ENCODE measurements at regions not wholly inside any gene's neighbourhood (a gene's known extent, or its start where the extent isn't known, plus 50 kb on each side); places are given as distances from the start of the nearest gene placed in this dataset.
A peak's percentile ranks its signal among the peaks of the same experiment; 100 is the strongest.

GRCh38 chr2:11093467-11093866, 61.8 kb upstream of the SLC66A3 start:
- no peak for TF ChIP-seq CTCF (IDR thresholded peaks at IDR 0.05; ENCODE audit: poor library complexity, severe bottlenecking)
- Histone ChIP-seq H3K4me1 (ENCODE audit: insufficient read depth, poor library complexity, severe bottlenecking) (no peaks in the 10 kb centered on the region), H3K36me3 (ENCODE audit: low read depth) (no peaks in the 10 kb centered on the region), H3K27me3 (ENCODE audit: insufficient read depth, poor library complexity, severe bottlenecking) (no peaks in the 10 kb centered on the region), H3K27ac (ENCODE audit: poor library complexity, severe bottlenecking) (no peak overlapping the region), H3K9me3 (ENCODE audit: severe bottlenecking) (no peaks in the 10 kb centered on the region), H3K4me3 (ENCODE audit: severe bottlenecking) (no peak overlapping the region)
- ATAC-seq (ENCODE audit: low read depth) (no peak), DNase-seq (ENCODE audit: low spot score) (no peak)

GRCh38 chr2:11094021-11094810, 61.1 kb upstream of the SLC66A3 start:
- no peak overlapping the region for H3K27ac ChIP-seq (ENCODE audit: poor library complexity, severe bottlenecking)
- no peak for TF ChIP-seq CTCF (IDR thresholded peaks at IDR 0.05; ENCODE audit: poor library complexity, severe bottlenecking)
- no peak for ATAC-seq (ENCODE audit: low read depth)

GRCh38 chr2:11096591-11096990, 58.7 kb upstream of the SLC66A3 start:
- no peaks in the 10 kb centered on the region for H3K9me3 ChIP-seq (ENCODE audit: severe bottlenecking)
- H3K27ac ChIP-seq (ENCODE audit: poor library complexity, severe bottlenecking) = no peak overlapping the region
- no peak for DNase-seq (ENCODE audit: low spot score)
- no peaks in the 10 kb centered on the region for H3K36me3 ChIP-seq (ENCODE audit: low read depth)
- no peak overlapping the region for H3K4me3 ChIP-seq (ENCODE audit: severe bottlenecking)
- no peaks in the 10 kb centered on the region for H3K4me1 ChIP-seq (ENCODE audit: insufficient read depth, poor library complexity, severe bottlenecking)
- ATAC-seq (ENCODE audit: low read depth) = no peak
- H3K27me3 ChIP-seq (ENCODE audit: insufficient read depth, poor library complexity, severe bottlenecking) = no peaks in the 10 kb centered on the region
- no peak for TF ChIP-seq CTCF (IDR thresholded peaks at IDR 0.05; ENCODE audit: poor library complexity, severe bottlenecking)

More at GRCh38 chr2:11094021-11094810, 61.1 kb upstream of the SLC66A3 start:
- H3K4me3 ChIP-seq (ENCODE audit: severe bottlenecking) = no peak overlapping the region
- no peaks in the 10 kb centered on the region for H3K27me3 ChIP-seq (ENCODE audit: insufficient read depth, poor library complexity, severe bottlenecking)
- no peaks in the 10 kb centered on the region for H3K9me3 ChIP-seq (ENCODE audit: severe bottlenecking)
- H3K36me3 ChIP-seq (ENCODE audit: low read depth) = no peaks in the 10 kb centered on the region
- DNase-seq (ENCODE audit: low spot score) = no peak
- H3K4me1 ChIP-seq (ENCODE audit: insufficient read depth, poor library complexity, severe bottlenecking) = no peaks in the 10 kb centered on the region

- TF ChIP-seq CTCF (IDR thresholded peaks at IDR 0.05; ENCODE audit: poor library complexity, severe bottlenecking) = no peak
- Histone ChIP-seq H3K27ac (ENCODE audit: poor library complexity, severe bottlenecking) (no peak overlapping the region), H3K36me3 (ENCODE audit: low read depth) (no peaks in the 10 kb centered on the region), H3K9me3 (ENCODE audit: severe bottlenecking) (no peaks in the 10 kb centered on the region), H3K4me1 (ENCODE audit: insufficient read depth, poor library complexity, severe bottlenecking) (no peaks in the 10 kb centered on the region), H3K27me3 (ENCODE audit: insufficient read depth, poor library complexity, severe bottlenecking) (no peaks in the 10 kb centered on the region), H3K4me3 (ENCODE audit: severe bottlenecking) (no peak overlapping the region)
- no peak for DNase-seq (ENCODE audit: low spot score)
- ATAC-seq (ENCODE audit: low read depth) = peak; percentile 76
Observed at GRCh38 chr2:11097038-11097720, 58.1 kb upstream of the SLC66A3 start.

Measured in RWPE2 (cell line).